MM.1S (cell line): ENCODE measurements at regions not wholly inside any gene's neighbourhood (a gene's known extent, or its start where the extent isn't known, plus 50 kb on each side); places are given as distances from the start of the nearest gene placed in this dataset.

Source experiments
- DNase-seq: peaks from one replicate; pipeline ENCODE4 v3.0.0-alpha.2; 2015
- H2AFZ ChIP-seq: fragments of 300-600 bp; sonication (generic); 2 replicates; pipeline ENCODE4 v1.6.0; 2016; ENCODE audit warnings: antibody characterized with exemption, low read length
- H3F3A ChIP-seq: fragments of 300-600 bp; sonication (generic); 2 replicates; pipeline ENCODE4 v1.6.1; 2016; ENCODE audit warnings: mild to moderate bottlenecking, antibody characterized with exemption, low read length, moderate library complexity, mixed read lengths; ENCODE audit not compliant: insufficient read depth
- H3K27ac ChIP-seq: fragments of 300-600 bp; sonication (generic); 2 replicates; pipeline ENCODE4 v1.5.1; 2016; ENCODE audit warnings: mild to moderate bottlenecking, low read length
- H3K27me3 ChIP-seq: fragments of 300-600 bp; sonication (generic); replicated peaks from 2 replicates; pipeline ENCODE4 v1.6.0; 2016; ENCODE audit warnings: low read length; ENCODE audit not compliant: insufficient read depth
- H3K36me3 ChIP-seq: fragments of 300-600 bp; sonication (generic); replicated peaks from 2 replicates; pipeline ENCODE4 v1.6.1; 2016; ENCODE audit warnings: mild to moderate bottlenecking, low read length, mixed read lengths; ENCODE audit not compliant: insufficient read depth
- H3K4me1 ChIP-seq: fragments of 300-600 bp; sonication (generic); 2 replicates; pipeline ENCODE4 v1.6.1; 2016; ENCODE audit warnings: low read length, mixed read lengths
- H3K4me2 ChIP-seq: fragments of 300-600 bp; sonication (generic); 2 replicates; pipeline ENCODE4 v1.6.0; 2016; ENCODE audit warnings: low read depth, low read length
- H3K4me3 ChIP-seq: fragments of 300-600 bp; sonication (generic); 2 replicates; pipeline ENCODE4 v1.5.1; 2016; ENCODE audit warnings: low read length, mixed read lengths
- H3K79me2 ChIP-seq: fragments of 300-600 bp; sonication (generic); 2 replicates; pipeline ENCODE4 v1.6.1; 2016; ENCODE audit warnings: mixed run types, low read length, mixed read lengths
- H3K9ac ChIP-seq: fragments of 300-600 bp; sonication (generic); 2 replicates; pipeline ENCODE4 v1.6.1; 2016; ENCODE audit warnings: low read length, mixed read lengths
- H3K9me2 ChIP-seq: fragments of 300-600 bp; sonication (generic); replicated peaks from 2 replicates; pipeline ENCODE4 v1.6.1; 2016; ENCODE audit warnings: mild to moderate bottlenecking, low read length, mixed read lengths; ENCODE audit not compliant: insufficient read depth
- H3K9me3 ChIP-seq: fragments of 300-600 bp; sonication (generic); replicated peaks from 2 replicates; pipeline ENCODE4 v1.6.1; 2016; ENCODE audit warnings: mild to moderate bottlenecking, low read length, mixed read lengths; ENCODE audit not compliant: insufficient read depth
- H4K20me1 ChIP-seq: fragments of 300-600 bp; sonication (generic); 2 replicates; pipeline ENCODE4 v1.6.1; 2016; ENCODE audit warnings: mild to moderate bottlenecking, low read length, moderate library complexity, mixed read lengths; ENCODE audit not compliant: insufficient read depth
- CTCF ChIP-seq: fragments of 300-600 bp; sonication (generic); IDR thresholded peaks from 2 replicates; pipeline ENCODE4 v1.5.1; 2016; ENCODE audit warnings: antibody characterized with exemption, low read length, mixed read lengths
- EZH2 ChIP-seq: fragments of 300-600 bp; sonication (generic); optimal IDR thresholded peaks from 2 replicates; pipeline ENCODE3; 2017; ENCODE audit warnings: low read depth, mild to moderate bottlenecking, antibody characterized with exemption, low read length, mixed read lengths
- EZH2phosphoT487 ChIP-seq: fragments of 300-600 bp; sonication (generic); IDR thresholded peaks from 2 replicates; pipeline ENCODE4 v1.6.1; 2018; ENCODE audit warnings: antibody characterized with exemption, low read length

DNA sequence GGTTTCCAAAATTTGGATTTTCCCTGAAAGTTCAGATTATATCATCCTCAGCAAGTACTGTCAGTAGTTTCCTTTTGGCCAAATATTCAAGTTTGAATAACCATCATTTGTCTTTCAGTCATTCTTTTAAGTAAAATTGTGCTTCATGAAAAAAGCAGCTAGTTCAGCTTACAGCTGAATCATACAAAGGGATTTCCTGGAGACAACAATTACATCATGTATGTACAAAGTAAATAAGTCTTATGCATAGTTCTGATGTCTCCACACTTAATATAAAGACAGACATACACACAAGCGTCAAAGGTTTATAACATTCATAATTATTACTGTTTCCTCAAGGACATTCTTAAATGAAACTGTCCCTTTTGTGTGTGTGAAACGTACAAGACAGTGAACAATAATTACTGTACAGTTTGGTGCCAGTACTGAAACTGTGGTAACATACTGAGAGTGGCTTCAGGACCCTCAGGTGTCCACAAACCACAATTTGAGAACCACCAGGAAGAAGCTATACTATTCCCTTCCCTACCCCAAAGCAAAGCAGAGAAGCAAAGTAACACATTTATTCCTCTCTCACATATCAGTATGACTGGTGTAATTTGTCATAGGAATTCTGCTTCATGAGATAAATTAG, 746.6 kb downstream of the TAF11L14 start:
- no peak overlapping the region for H3K27ac ChIP-seq
- H3K4me2 ChIP-seq = 0 out of 2 replicates have a peak overlapping the region, but pooled peaks have one; percentile 7
- H2AFZ ChIP-seq = no peak overlapping the region
- no peak overlapping the region for H3K4me3 ChIP-seq
- H3K27me3 ChIP-seq = no peaks in the 10 kb centered on the region
- no peaks in the 10 kb centered on the region; the same call in 1 of the 2 replicates for H3F3A ChIP-seq
- no peaks in the 10 kb centered on the region for H3K79me2 ChIP-seq
- H3K4me1 ChIP-seq = no peaks in the 10 kb centered on the region
- peak; percentile 56 for DNase-seq
- H4K20me1 ChIP-seq = no peaks in the 10 kb centered on the region
- H3K9ac ChIP-seq = no peak overlapping the region
- no peak for TF ChIP-seq EZH2phosphoT487
- no peak for TF ChIP-seq CTCF
- TF ChIP-seq EZH2 = no peak
- no peaks in the 10 kb centered on the region for H3K9me3 ChIP-seq
- H3K9me2 ChIP-seq = no peaks in the 10 kb centered on the region
- no peaks in the 10 kb centered on the region for H3K36me3 ChIP-seq

GRCh38 chr5:18393565-18394442, 759.5 kb downstream of the TAF11L14 start:
- Histone ChIP-seq H3K27ac (no peak overlapping the region), H3K79me2 (no peaks in the 10 kb centered on the region), H3K4me2 (0 out of 2 replicates have a peak overlapping the region, but pooled peaks have one; percentile 21), H3K4me1 (no peaks in the 10 kb centered on the region), H3K4me3 (no peak overlapping the region), H3K27me3 (no peaks in the 10 kb centered on the region), H4K20me1 (no peaks in the 10 kb centered on the region), H3K9me2 (no peaks in the 10 kb centered on the region), H3K9ac (no peak overlapping the region), H3K36me3 (no peaks in the 10 kb centered on the region), H2AFZ (0 out of 2 replicates have a peak overlapping the region, but pooled peaks have one; percentile 13), H3K9me3 (no peaks in the 10 kb centered on the region), H3F3A (no peaks in the 10 kb centered on the region)
- TF ChIP-seq CTCF = peak; percentile 89
- TF ChIP-seq EZH2 = no peak
- peak; percentile 44 for DNase-seq

GRCh38 chr5:18394443-18394804, 760.2 kb downstream of the TAF11L14 start:
- Histone ChIP-seq H3K27ac (no peak overlapping the region), H3F3A (no peaks in the 10 kb centered on the region), H3K4me1 (no peaks in the 10 kb centered on the region), H3K27me3 (no peaks in the 10 kb centered on the region), H3K9me2 (no peaks in the 10 kb centered on the region), H2AFZ (no peak overlapping the region), H3K4me3 (no peak overlapping the region), H3K9me3 (no peaks in the 10 kb centered on the region), H3K4me2 (no peak overlapping the region), H4K20me1 (no peaks in the 10 kb centered on the region), H3K9ac (no peak overlapping the region), H3K79me2 (no peaks in the 10 kb centered on the region), H3K36me3 (no peaks in the 10 kb centered on the region)
- DNase-seq = no peak
- TF ChIP-seq EZH2phosphoT487 (no peak), EZH2 (no peak), CTCF (no peak)
